Panc1 (cell line): ENCODE measurements at regions not wholly inside any gene's neighbourhood (a gene's known extent, or its start where the extent isn't known, plus 50 kb on each side); places are given as distances from the start of the nearest gene placed in this dataset.

Experiments
- ATAC-seq: fragments of 200-7000 bp; cut with Tn5 transposase; 2 replicates; pipeline ENCODE4 v1.9.1; 2020; ENCODE audit warnings: mild to moderate bottlenecking, moderate library complexity
- BruUV-seq: library from RNA; stranded (reverse); fragments of 400-500 nt; replicated peaks from 2 replicates; lab custom pipeline; 2021; lab: Mats Ljungman, UMichigan
- CTCF ChIA-PET: fragments of 300-600 bp; sonication (Branson Sonifier 250); formaldehyde crosslinking; loops from one replicate; lab custom pipeline; 2022; ENCODE audit warnings: antibody characterized with exemption; lab: Charles Lee
- POLR2A ChIA-PET: fragments of 300-600 bp; sonication (Branson Sonifier 250); formaldehyde crosslinking; loops from one replicate; lab custom pipeline; 2022; ENCODE audit warnings: antibody characterized with exemption; lab: Charles Lee
- DNase-seq: peaks from one replicate; pipeline ENCODE4 v3.0.0-alpha.2; 2010; ENCODE audit warnings: low read depth, low spot score
- H3K27ac ChIP-seq: 2 replicates; pipeline ENCODE4 v1.5.1; 2011; ENCODE audit warnings: mild to moderate bottlenecking, low read length, inconsistent platforms
- H3K27me3 ChIP-seq: fragments of 200-500 bp; sonication (Bioruptor generic); 2 replicates; pipeline ENCODE4 v1.6.0; 2014; ENCODE audit warnings: low read length, inconsistent platforms; ENCODE audit not compliant: control insufficient read depth, insufficient read depth
- H3K36me3 ChIP-seq: fragments of 200-500 bp; sonication (Bioruptor generic); 2 replicates; pipeline ENCODE4 v1.5.1; 2014; ENCODE audit warnings: inconsistent platforms, mild to moderate bottlenecking, low read length, moderate library complexity; ENCODE audit not compliant: control insufficient read depth, insufficient read depth
- H3K4me1 ChIP-seq: 2 replicates; pipeline ENCODE4 v1.5.1; 2011; ENCODE audit warnings: inconsistent platforms, mild to moderate bottlenecking, low read length, moderate library complexity; ENCODE audit not compliant: control insufficient read depth, insufficient read depth
- H3K4me3 ChIP-seq, 2 experiments: 2 replicates each; pipeline ENCODE4 v1.5.1; 2011 to 2012; ENCODE audit warnings: low read depth in 2 of 2, low read length in 2 of 2, mild to moderate bottlenecking in 2 of 2, inconsistent platforms in 1 of 2, moderate library complexity in 1 of 2
- H3K9me3 ChIP-seq: fragments of 200-500 bp; sonication (Bioruptor generic); 2 replicates; pipeline ENCODE4 v1.5.1; 2014; ENCODE audit warnings: low read depth, mild to moderate bottlenecking, inconsistent platforms, low read length, moderate library complexity; ENCODE audit not compliant: control insufficient read depth, insufficient read depth
- CTCF ChIP-seq: fragments of 450-650 bp; IDR thresholded peaks from 2 replicates; pipeline ENCODE4 v1.5.1; 2017; ENCODE audit warnings: mild to moderate bottlenecking
- POLR2AphosphoS5 ChIP-seq: IDR thresholded peaks from 2 replicates; pipeline ENCODE4 v1.6.1; 2012; ENCODE audit warnings: mild to moderate bottlenecking, low read depth, low read length, moderate library complexity
- REST ChIP-seq, 2 experiments: IDR thresholded peaks; 2 replicates each; pipeline ENCODE4 v1.6.1; 2011 to 2012; ENCODE audit warnings: low read depth in 2 of 2, control low read depth in 1 of 2, low read length in 1 of 2, mild to moderate bottlenecking in 1 of 2, moderate library complexity in 1 of 2; ENCODE audit not compliant: insufficient read depth in 1 of 2
- SIN3A ChIP-seq: IDR thresholded peaks from 2 replicates; pipeline ENCODE4 v1.6.1; 2012; ENCODE audit warnings: low read depth, mild to moderate bottlenecking, low read length, moderate library complexity, borderline replicate concordance; ENCODE audit not compliant: insufficient read depth
- TCF7L2 ChIP-seq: IDR thresholded peaks from 2 replicates; pipeline ENCODE4 v1.6.1; 2011; ENCODE audit warnings: mild to moderate bottlenecking, low read depth, low read length, inconsistent platforms
- in situ Hi-C: cut with HindIII; loops from 2 replicates; pipeline ENCODE4 v1.10.0; 2016; ENCODE audit warnings: low sequenced_read_pairs, low pct_unique_long_range_greater_than_20kb
- intact Hi-C: fragments of 100-400 bp; cut with micrococcal nuclease; formaldehyde crosslinking; loops from one replicate; pipeline ENCODE4 v1.10.0; 2022; ENCODE audit not compliant: unreplicated experiment

- TF ChIP-seq CTCF: no peak
- no peak for TF ChIP-seq TCF7L2
- no peak for TF ChIP-seq POLR2AphosphoS5
- no peaks in the 10 kb centered on the region for H3K36me3 ChIP-seq
- ATAC-seq: no peak
- DNase-seq: no peak
- in situ Hi-C loops (no loop called here), intact Hi-C loops (no loop called here)
- no peaks in the 10 kb centered on the region for H3K9me3 ChIP-seq
- no peak overlapping the region for H3K27ac ChIP-seq
- H3K4me3 ChIP-seq: no peak overlapping the region
- ChIA-PET CTCF (no interaction called here), POLR2A (no interaction called here)
- BruUV-seq: no TSS peak
- H3K4me1 ChIP-seq: no peaks in the 10 kb centered on the region
- no peaks in the 10 kb centered on the region for H3K27me3 ChIP-seq
Measured at GRCh38 chr9:108609227-108609896, 246.4 kb downstream of the ACTL7B start.

- no peak overlapping the region for H3K4me3 ChIP-seq
- DNase-seq: no peak
- H3K27me3 ChIP-seq: no peaks in the 10 kb centered on the region
- H3K27ac ChIP-seq: no peak overlapping the region
- ChIA-PET POLR2A (no interaction called here), CTCF (no interaction called here)
- in situ Hi-C loops (no loop called here), intact Hi-C loops (no loop called here)
- H3K36me3 ChIP-seq: no peaks in the 10 kb centered on the region
- ATAC-seq: no peak
- no peaks in the 10 kb centered on the region for H3K9me3 ChIP-seq
- TF ChIP-seq CTCF (no peak), SIN3A (no peak), REST (IDR thresholded peaks at IDR 0.05; ENCODE audit: insufficient read depth in 1 of 2, low read depth in 2 of 2, low read length in 1 of 2) (no peak), TCF7L2 (no peak), POLR2AphosphoS5 (no peak)
- H3K4me1 ChIP-seq: no peaks in the 10 kb centered on the region
- no TSS peak for BruUV-seq
Measured at GRCh38 chr9:108607607-108608006, 248.2 kb downstream of the ACTL7B start.
